Heart right ventricle (tissue), 16 donors: ENCODE measurements at regions not wholly inside any gene's neighbourhood (a gene's known extent, or its start where the extent isn't known, plus 50 kb on each side); places are given as distances from the start of the nearest gene placed in this dataset.

Source experiments
- ATAC-seq, 8 donors: fragments of 200-7000 bp; cut with Tn5 transposase; one replicate each; pipeline ENCODE4 v1.9.1; 2020; ENCODE audit warnings: mild to moderate bottlenecking in 8 of 8, moderate library complexity in 8 of 8, moderate number of reproducible peaks in 1 of 8
- DNase-seq, 2 donors: peaks; one replicate each; pipeline ENCODE4 v3.0.0-alpha.2; 2020
- H3K27ac ChIP-seq, 10 donors: fragments of 200-600 bp; sonication (generic) in 2 of 10; one replicate each; pipeline versions ENCODE4 v1.5.0 to v1.8.0; 2020 to 2022; ENCODE audit warnings: mild to moderate bottlenecking in 3 of 10
- H3K27me3 ChIP-seq, 7 donors: fragments of 200-600 bp; one replicate each; pipeline ENCODE4 v1.8.0; 2021 to 2022; ENCODE audit warnings: mild to moderate bottlenecking in 2 of 7
- H3K36me3 ChIP-seq, 9 donors: fragments of 200-600 bp; sonication (generic) in 1 of 9; one replicate each; pipeline versions ENCODE4 v1.5.0 to v1.8.0; 2020 to 2022; ENCODE audit warnings: mild to moderate bottlenecking in 2 of 9
- H3K4me1 ChIP-seq, 9 donors: fragments of 200-600 bp; sonication (generic) in 1 of 9; one replicate each; pipeline versions ENCODE4 v1.5.0 to v1.8.0; 2020 to 2022; ENCODE audit warnings: mild to moderate bottlenecking in 4 of 9
- H3K4me3 ChIP-seq, 10 donors: fragments of 200-600 bp; sonication (generic) in 2 of 10; one replicate each; pipeline versions ENCODE4 v1.5.0 to v1.8.0; 2020 to 2022; ENCODE audit warnings: mild to moderate bottlenecking in 7 of 10, moderate library complexity in 2 of 10
- H3K9me3 ChIP-seq, 11 donors: fragments of 200-600 bp in 10 of 11; sonication (generic) in 2 of 11; one replicate each; pipeline versions ENCODE4 v1.5.0 to v1.8.0; 2013 to 2022; ENCODE audit warnings: mild to moderate bottlenecking in 2 of 11, control low read depth in 1 of 11, moderate library complexity in 1 of 11
- CTCF ChIP-seq, 9 donors: fragments of 200-600 bp; sonication (generic) in 2 of 9; IDR thresholded peaks; one replicate each; pipeline versions ENCODE4 v1.5.0 to v1.8.0; 2021 to 2022; ENCODE audit warnings: antibody characterized with exemption in 9 of 9, mild to moderate bottlenecking in 5 of 9, moderate library complexity in 1 of 9
- WGBS, 2 donors: extraction: QIAGEN DNeasy Blood & Tissue Kit; methylation state at CpG; one replicate each; pipeline ENCODE4 v1.1.7; 2013; ENCODE audit warnings: inconsistent platforms in 1 of 2; 5-methylcytosine and 5-hydroxymethylcytosine counted together
- intact Hi-C, 10 donors: fragments of 100-400 bp; cut with DNase I; formaldehyde crosslinking; loops; one replicate each; pipeline versions ENCODE4 v1.11.1 to v1.14.2; 2022
- donor health status: Arrhythmogenic right ventricular cardiomyopathy.
- donor health status: ischemic (EF 13 %, LVEDD 7.1; RV severe dilation, severe dysfunction).
- donor health status: healthy with polysubstance abuse.
- donor health status: DM: no; HTN: yes; CAD: no.
- donor health status: DM: no; HTN: no; CAD: no.
- donor health status: ischemic (EF 25% LVEDD 6.9; RV normal size, moderate dysfunction).
- donor health status: ischemic (EF 25% LVEDD 5.7; RV mildly dilated, moderate dysfunction).
- donor health status: healthy.
- donor health status: DM: yes; HTN: yes; CAD: no.
- donor health status: Ischemic cardiomyopathy.
- donor health status: ischemic (EF 35%, LVEDD 5.7; RV mildly dilated, moderate dysfunction).
- donor health status: nonischemic (EF 11% LVEDD 7.7; RV severe dilation, severe dysfunction).
- donor health status: DM: yes; HTN: yes; CAD: no.
- donor health status: PGD.
- donor health status: ischemic (EF 29% LVEDD 5.4; RV normal size, mild dysfunction).
- donor health status: nonischemic (EF 23%, LVEDD 6.1; RV moderate dilation, normal function).

- WGBS, 2 donors, result 58 to 64% methylated on average over 7 of the region's 7 CpGs
- Histone ChIP-seq H3K9me3 (peaks cover 0 to 9% (median 0%) of the 10 kb centered on the region in 11 donors), H3K27ac (no peak overlapping the region), H3K4me1 (no peaks in the 10 kb centered on the region), H3K4me3 (no peak overlapping the region), H3K36me3 (no peaks in the 10 kb centered on the region), H3K27me3 (no peaks in the 10 kb centered on the region)
- DNase-seq, result no peak
- intact Hi-C loops, result no loop called here
- TF ChIP-seq CTCF (IDR thresholded peaks at IDR 0.05), result no peak
- ATAC-seq, result peak in 2 of 8 donors; percentile 25 to 30
Observed at GRCh38 chr9:1454616-1455347, 404.6 kb downstream of the DMRT2 start.

GRCh38 chr9:1455766-1456165 lies 405.6 kb downstream of the DMRT2 start:
- DNase-seq, result no peak
- H3K9me3 ChIP-seq, result peaks cover 0 to 9% (median 0%) of the 10 kb centered on the region in 11 donors
- intact Hi-C loops, result no loop called here
- ATAC-seq, result no peak
- no peak overlapping the region for H3K4me3 ChIP-seq
- H3K27me3 ChIP-seq, result no peaks in the 10 kb centered on the region
- 62 to 67% methylated on average over 4 of the region's 4 CpGs for WGBS, 2 donors
- TF ChIP-seq CTCF (IDR thresholded peaks at IDR 0.05), result no peak
- no peak overlapping the region for H3K27ac ChIP-seq
- no peaks in the 10 kb centered on the region for H3K36me3 ChIP-seq
- H3K4me1 ChIP-seq, result no peaks in the 10 kb centered on the region

GRCh38 chr9:1456301-1457024 lies 406.3 kb downstream of the DMRT2 start:
- intact Hi-C loops, result no loop called here
- TF ChIP-seq CTCF (IDR thresholded peaks at IDR 0.05), result no peak
- no peak for ATAC-seq
- no peak overlapping the region for H3K4me3 ChIP-seq
- DNase-seq, result no peak
- no peaks in the 10 kb centered on the region for H3K36me3 ChIP-seq
- no peaks in the 10 kb centered on the region for H3K27me3 ChIP-seq
- no peaks in the 10 kb centered on the region for H3K4me1 ChIP-seq
- WGBS, 2 donors, result 61 to 66% methylated on average over 4 of the region's 4 CpGs
- H3K9me3 ChIP-seq, result peaks cover 0 to 3% (median 0%) of the 10 kb centered on the region in 11 donors
- no peak overlapping the region for H3K27ac ChIP-seq

GRCh38 chr9:1457460-1457859 lies 407.3 kb downstream of the DMRT2 start:
- ATAC-seq, result no peak
- no peak for TF ChIP-seq CTCF (IDR thresholded peaks at IDR 0.05)
- DNase-seq, result no peak
- no peaks in the 10 kb centered on the region for H3K4me1 ChIP-seq
- intact Hi-C loops, result no loop called here
- H3K9me3 ChIP-seq, result no peaks in the 10 kb centered on the region
- H3K4me3 ChIP-seq, result no peak overlapping the region
- H3K27ac ChIP-seq, result no peak overlapping the region
- 89 to 92% methylated on average over 2 of the region's 2 CpGs for WGBS, 2 donors
- no peaks in the 10 kb centered on the region for H3K36me3 ChIP-seq
- no peaks in the 10 kb centered on the region for H3K27me3 ChIP-seq
